ENCODE measurements at regions not wholly inside any gene's neighbourhood (a gene's known extent, or its start where the extent isn't known, plus 50 kb on each side); places are given as distances from the start of the nearest gene placed in this dataset.

GRCh38 chr18:78364388-78364960 lies 615.1 kb upstream of the SALL3 start:
- TF ChIP-seq POLR2AphosphoS5 (IDR thresholded peaks at IDR 0.05; ENCODE audit: insufficient read depth in 1 of 2, low read depth in 1 of 2) (no peak), CTCF (IDR thresholded peaks at IDR 0.05) (no peak), POLR2A (IDR thresholded peaks at IDR 0.05) (no peak)

Data from vagina (tissue), 2 donors.